GM18873 (cell line): ENCODE measurements at regions not wholly inside any gene's neighbourhood (a gene's known extent, or its start where the extent isn't known, plus 50 kb on each side); places are given as distances from the start of the nearest gene placed in this dataset.
"Not testable (repeated sequence)": the region's sequence is repeated elsewhere in the genome, so short reads cannot be mapped to it uniquely, and the experiment has no call there.

ENCODE experiments used
- ATAC-seq: cut with Tn5 transposase; IDR thresholded peaks from one replicate; pipeline ENCODE4 v1.9.1; 2021; ENCODE audit warnings: mild to moderate bottlenecking, moderate library complexity, moderate number of reproducible peaks; ENCODE audit not compliant: unreplicated experiment, low FRiP score

DNA sequence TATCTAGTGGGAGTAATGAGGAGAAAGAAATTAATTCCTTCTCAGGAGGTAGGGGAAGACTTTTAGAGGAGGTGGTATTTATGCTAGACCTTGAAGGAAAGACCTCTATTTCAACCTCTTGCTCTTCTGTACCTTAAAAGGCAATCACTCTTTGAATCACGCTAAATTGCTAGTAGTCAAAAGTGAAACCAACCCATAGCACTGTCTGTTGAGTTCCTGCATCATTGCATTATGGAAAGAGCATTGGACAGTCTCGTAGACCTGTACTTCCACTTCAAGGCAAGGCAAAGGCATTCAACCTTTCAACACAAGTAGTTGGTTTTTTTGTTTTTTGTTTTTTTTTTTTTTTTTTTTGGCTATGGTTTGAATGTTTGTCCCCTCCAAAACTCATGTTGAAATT lies 770.4 kb downstream of the ETS1 start:
- ATAC-seq, result no peak

DNA sequence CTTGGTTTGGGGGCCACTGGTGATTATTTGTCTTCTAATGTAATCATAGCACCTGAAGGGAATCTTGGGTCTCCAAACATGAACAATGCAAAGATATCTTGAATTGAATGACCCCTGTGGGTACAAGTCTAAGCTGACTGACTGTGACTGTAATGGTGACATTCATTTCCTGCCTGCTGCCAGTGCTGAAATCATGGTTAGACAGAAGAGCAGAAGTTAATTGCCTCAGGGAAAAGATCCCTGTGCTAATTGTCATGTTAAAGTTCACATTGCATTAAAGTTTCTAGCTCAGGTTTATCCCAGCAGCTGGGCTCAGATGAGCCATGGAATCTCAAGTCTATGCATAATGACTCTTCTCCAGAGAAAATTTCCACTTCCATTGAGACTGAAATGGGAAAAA lies 772.0 kb downstream of the ETS1 start:
- no peak for ATAC-seq

DNA sequence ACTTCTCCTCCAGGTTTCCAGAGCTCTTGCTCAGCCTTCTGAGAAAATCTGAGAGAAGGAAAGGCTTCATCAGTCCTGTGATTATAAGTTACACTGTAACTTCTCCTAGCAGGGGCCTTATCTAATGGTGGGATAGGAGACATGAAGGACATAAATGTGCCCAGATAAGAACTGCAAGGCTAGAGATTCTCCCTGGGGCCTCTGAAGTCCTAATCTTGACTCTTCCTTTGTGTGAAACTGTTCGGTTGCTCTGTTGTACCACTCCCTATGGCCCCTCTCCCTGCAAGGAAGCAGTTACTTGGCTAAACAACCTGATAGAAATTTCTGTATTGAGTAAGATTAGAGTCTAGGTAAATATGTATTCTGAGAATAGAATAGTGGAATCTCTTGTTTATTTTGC lies 780.9 kb downstream of the ETS1 start:
- no peak for ATAC-seq

DNA sequence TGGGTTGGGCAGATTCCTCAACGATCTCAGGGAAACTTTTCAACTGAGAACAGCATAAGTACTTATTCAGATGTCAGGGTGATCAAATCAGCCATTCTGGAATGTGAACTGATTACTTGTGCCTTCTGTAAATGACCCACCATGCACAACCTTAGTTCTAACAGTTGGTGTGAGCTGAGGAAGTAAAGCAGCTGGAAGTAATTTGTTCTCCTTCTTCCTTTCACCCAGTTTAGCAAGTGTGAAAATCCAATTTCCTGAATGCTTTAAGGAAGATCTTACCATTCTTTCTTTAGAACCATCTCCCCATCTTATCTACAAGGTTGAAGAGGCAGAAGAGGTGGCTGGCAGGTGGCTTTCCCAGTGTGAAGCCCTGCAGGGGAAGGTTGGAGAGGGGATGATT lies 781.6 kb downstream of the ETS1 start:
- ATAC-seq, result no peak

DNA sequence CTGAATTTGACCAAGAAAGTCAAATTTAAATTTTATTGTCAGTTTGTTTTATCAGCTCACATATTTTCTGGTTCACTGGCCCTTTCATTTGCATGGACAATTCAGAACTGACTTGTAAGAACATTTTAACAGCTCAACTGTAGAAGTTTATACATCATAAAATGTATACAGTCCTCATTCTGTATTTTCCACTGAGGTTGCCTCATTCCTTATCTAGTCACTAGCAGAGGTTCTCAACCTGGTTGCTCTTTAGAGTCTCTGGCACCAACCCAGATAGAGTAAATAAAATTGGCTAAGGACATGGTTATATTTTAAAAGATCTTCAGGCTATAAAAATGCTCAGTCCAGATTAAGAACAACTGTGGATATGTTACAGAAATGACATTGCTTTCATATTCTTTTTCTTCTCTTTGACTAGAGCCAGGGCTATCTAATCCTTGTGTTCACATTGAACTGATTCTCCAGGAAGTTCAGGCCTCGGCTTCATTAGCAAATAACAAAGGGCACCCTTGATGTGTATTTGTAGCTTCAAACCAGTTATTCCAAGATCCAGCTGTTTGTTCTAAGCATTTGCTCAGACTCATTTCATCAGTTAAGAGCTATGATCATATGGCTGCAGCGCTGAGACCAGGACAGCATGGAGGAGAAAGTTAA lies 782.5 kb downstream of the ETS1 start:
- ATAC-seq, result no peak

DNA sequence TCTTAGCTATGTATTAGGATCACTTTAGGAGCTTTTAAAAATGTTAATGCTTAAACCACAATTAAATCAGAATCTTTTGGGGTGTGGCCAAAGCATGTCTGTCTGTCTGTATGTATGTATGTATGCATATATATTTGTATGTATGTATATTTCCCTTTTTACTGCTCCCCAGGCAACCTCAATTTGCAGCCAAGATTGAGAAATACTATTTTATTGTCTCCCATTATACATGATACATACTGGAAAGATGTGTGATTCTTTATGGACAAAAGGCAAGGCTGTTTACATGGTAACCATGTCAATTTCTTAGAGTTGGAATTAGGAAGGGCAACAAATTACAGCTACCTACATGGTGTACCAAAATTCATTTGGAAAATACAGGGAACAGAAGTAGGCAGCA lies 783.6 kb downstream of the ETS1 start:
- ATAC-seq, result no peak

DNA sequence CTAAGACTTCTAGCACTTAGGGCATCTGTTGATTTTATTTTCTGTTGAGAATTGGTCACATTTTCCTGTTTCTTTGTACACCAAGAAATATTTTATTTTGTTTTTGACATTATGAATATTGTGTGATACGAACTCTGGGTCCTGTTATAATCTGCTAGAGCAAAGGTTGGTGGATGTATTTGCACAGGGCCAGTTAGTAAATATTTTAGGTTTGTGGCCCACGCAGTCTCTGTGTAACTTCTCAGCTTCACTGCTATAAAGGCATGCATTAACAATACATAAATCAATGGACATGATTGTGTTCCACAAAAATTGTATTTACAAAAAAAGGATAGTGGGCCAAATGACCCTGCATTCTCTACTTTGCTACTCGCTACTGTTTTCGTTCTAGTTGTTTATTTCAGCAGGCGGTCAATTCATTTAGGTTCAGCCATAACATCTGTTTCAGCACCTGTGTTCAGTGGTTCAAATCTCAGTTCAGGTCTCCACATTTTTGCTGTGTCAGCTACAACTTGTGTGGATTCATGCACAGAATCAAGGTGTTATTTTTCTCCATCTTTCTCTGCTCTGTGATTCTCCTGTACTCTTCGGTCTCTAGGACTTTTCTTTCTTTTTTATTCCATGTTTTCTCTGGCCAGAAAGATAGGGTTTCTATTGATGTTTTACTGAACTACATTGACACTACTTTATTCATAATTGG lies 786.2 kb downstream of the ETS1 start:
- ATAC-seq, result no peak

DNA sequence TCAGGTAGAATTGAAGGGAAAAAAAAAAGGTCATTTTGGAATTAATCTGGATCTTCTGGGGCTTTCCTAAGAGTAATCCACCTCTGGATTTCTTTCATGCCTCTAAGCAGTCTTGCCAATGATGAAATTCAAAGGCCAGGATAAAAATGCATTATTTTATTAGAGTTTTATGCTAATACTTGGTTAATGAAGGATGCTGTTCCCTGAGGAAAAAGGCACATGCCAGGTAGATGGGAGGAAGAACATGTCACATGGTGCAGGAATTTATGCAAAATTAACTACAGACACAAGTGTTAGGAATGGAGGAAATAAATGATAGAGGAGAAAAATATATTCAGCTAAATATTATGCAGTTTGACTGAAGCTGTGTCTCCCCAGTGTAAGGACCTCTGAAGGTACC lies 792.0 kb downstream of the ETS1 start:
- no peak for ATAC-seq

DNA sequence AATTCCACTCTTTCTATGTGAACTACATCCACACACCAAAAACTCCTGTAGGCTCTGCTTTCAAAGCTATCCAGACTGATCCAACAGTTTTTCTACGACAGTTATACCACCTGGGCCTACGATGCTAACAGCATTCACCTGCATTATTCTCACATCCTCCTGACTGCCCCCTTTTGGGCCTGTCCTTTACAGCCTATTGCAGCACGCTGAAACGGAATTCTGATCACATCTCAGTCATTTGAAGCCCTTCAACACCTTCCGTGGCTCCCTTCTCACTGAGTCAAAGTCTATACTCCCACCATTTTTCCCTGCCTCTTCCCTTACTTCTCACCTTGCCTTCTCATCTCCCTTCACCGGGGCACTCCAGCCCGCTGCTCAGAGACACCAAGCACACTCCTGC lies 791.3 kb upstream of the KIRREL3 start:
- ATAC-seq, result no peak

DNA sequence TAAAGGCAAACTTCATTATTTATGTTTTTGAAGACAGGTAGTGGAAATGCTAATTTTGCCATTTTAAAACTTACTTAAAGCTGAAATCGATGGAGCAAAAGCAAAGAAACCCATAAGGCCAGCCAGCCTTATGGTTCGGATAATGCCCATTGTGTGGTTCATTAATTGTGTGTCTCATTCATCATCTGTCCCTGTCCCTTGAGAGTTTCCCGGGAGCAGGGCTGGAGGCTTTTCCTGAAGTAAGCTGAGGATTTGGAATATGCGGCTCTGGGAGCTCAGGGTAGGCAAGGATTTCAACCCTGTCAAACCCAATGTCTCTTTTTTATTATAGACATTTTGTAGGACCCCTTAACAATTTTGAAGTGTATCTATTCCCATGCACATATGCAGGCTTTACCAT lies 790.0 kb upstream of the KIRREL3 start:
- ATAC-seq, result no peak

DNA sequence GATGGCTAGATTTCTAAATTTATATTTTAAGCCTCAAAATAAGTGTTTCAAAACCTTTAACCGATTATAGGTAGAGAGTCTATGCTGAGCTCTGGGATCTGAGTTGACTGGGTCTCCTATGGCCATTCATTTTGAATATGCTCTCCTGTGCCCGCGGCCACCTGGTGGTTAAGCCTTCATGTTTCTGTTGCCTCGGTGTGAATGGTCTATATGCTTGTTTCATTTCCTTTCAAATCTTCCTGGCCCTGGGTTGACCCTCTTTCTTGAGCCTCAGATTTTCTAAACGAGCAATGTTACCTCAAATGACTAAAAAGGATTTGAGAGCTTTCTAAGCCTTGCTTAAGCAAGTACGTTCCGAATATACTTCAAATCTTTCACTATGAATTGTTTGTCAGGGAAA lies 789.4 kb upstream of the KIRREL3 start:
- no peak for ATAC-seq

DNA sequence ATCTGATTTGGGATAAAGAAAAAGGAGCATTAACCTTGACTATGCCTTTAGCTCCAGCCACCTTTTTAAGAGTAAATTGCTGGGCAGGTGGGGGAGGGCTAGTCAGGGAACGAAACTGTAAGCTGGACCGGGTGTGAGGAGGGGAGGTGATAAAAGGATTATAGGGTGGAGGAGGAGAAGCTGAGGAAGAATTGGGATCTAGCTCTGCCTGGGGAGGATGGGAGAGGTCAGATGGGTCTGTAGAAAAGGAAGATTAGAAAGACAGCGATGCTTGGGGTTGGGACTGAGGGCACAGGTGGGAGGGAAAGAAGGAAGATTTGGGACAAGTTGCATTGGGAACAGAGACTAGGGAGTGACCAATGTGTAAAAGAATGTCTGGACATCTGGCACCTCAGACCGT lies 772.4 kb upstream of the KIRREL3 start:
- ATAC-seq, result not testable (repeated sequence)

DNA sequence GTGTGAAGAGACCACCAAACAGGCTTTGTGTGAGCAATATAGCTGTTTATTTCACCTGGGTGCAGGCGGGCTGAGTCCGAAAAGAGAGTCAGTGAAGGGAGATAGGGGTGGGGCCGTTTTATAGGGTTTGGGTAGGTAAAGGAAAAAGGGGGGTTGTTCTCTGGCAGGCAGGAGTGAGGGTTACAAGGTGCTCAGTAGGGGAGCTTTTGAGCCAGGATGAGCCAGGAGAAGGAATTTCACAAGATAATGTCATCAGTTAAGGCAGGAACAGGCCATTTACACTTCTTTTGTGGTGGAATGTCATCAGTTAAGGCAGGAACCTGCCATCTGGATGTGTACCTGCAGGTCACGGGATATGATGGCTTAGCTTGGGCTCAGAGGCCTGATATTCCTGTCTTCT lies 768.4 kb upstream of the KIRREL3 start:
- not testable (repeated sequence) for ATAC-seq

DNA sequence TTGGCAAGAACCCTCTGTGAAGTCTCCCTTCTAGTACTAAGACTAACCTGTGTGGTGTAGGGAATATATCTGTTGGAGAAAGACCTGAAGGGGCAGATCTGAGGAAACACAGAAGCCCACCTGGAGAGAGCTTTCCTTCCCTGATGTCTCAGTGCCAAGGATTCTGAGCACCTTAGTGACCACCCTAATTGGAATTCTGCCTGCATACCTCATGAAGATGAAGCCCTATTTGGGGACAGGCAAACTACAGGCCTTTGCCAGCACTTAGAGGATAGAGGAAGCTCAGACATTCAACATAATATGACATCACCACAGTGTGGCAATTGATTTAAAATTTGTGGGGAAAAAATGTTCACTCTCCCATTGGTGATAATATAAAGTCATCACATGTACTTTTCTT lies 766.2 kb upstream of the KIRREL3 start:
- ATAC-seq, result no peak

DNA sequence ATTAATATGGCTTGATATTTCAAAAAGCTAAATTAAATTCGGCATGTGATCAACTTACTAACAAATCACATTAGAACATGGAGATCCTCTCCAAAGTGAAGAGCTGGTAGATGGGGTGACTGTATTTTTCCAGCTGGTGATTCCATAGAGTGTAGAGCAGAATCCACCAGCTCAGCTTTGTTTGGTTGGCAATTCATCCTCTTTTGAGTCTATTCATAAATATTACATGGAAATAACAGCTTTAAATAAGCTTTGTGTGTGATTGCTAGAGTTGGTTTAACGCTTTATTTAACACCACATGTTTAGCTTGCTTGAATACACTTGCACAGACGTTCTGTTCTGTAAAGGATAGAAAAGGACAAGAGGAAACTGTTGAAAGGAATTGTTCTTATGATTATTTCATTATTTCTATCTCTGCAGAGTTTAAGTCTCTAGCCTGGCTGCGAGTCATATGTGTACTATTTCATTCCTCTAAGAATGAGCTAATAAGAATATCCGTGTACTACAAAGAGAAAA lies 738.3 kb upstream of the KIRREL3 start:
- no peak for ATAC-seq

DNA sequence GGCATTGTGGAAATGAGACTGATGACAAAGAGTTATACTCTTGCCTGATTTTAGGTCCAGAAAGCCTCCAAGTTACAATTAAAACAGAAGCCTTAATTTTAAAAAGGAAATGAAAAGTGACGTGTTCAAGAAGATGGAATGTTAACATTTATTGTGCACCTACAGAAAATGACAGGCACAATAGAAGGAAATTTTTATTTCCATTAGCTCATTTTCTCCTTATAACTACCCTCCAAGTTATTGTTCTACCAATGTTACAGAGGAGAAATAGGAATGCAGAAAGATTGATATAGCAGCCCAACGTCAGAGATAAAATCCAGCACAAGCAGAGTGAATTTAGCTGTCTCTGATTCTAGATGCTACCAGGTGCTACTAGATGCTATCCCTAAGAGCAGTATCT lies 736.9 kb upstream of the KIRREL3 start:
- no peak for ATAC-seq

DNA sequence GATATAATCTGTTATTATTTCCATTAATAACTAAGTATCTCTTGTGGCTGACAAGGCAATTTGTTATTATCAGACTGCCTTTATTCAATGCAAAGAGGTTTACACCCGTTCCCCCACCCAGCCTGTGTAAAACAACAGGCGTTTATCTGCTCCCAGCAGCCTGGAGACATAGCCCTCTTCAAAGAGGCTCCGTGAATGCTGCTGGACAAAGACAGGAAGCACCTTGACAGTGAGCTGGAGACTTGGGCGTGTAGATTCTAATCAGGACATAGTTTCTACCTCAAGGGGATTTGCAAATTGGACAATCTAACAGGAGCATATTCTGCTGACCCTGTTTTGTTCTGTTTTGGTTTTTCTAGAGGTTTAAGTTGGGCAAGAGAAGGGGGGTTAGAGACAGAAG lies 733.0 kb upstream of the KIRREL3 start:
- no peak for ATAC-seq

DNA sequence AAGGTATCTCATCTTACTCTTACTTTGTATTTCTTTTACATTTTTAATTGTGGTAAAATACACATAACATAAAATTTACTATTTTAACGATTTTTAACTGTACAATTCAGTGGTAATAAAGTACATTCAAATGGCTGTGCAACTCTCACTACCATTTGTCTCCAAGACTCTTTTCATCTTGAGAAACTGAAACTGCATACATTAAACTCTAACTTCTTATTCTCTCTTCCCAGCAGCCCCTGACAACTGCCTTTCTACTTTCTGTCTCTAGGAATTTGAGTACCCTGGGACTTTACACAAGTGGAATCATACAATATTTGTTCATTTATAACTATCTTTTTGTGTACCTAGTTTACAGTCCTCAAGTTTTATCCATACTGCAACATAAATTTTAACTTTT lies 725.8 kb upstream of the KIRREL3 start:
- ATAC-seq, result no peak

DNA sequence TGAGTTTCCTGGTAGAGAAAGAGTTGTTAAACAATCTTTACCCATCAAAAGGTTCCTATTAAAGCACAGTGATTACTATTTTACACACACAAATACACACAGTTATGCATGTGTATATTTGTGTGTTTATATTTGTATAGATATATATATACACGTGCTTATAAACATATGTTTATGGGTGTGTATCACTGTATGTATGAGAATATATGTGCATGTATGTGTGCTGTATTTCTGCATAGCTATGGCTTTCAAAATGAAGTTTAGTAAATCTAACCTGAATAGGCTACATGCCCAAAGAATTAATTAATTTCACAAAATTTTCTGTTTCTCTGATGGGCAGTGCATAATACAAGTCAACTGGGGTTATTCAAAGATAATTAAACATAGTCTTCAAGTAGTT lies 723.1 kb upstream of the KIRREL3 start:
- ATAC-seq, result no peak

DNA sequence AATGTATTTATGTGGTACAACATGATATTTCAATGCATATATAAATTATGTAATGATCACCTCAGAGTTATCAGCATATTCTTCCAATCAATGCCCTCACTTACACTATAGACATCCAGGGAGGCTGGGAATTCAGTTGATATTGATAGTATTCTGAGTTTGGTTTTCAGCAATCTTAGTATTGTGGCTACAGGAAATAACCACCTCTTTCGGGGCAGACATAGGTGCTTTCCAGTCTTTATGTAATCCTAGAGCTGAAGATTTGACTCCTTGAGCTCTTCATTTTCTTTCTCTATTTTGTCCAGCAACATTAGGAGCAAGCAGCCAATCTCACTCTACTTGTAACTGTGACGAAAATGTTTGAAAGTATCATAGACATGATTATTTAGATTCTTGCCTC lies 712.7 kb upstream of the KIRREL3 start:
- no peak for ATAC-seq

DNA sequence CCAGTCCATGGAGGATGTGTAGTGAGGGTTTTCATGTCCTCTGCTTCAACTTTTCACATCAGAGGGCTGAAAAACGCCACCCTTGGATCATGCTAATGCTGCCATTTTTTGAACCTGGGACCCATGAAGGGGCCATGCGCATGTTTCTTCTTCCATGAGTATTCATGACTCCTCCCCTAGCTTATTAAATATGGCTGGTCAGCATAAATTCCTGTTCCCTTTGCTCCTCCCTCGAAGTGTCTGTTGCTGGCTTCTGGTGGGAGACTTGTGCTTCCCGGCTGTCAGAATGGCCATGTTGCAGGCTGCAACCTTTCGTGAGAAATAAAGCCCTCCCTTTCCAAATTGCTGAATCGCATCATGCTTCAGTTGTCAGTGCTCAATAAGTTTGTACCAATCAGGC lies 711.2 kb upstream of the KIRREL3 start:
- no peak for ATAC-seq

DNA sequence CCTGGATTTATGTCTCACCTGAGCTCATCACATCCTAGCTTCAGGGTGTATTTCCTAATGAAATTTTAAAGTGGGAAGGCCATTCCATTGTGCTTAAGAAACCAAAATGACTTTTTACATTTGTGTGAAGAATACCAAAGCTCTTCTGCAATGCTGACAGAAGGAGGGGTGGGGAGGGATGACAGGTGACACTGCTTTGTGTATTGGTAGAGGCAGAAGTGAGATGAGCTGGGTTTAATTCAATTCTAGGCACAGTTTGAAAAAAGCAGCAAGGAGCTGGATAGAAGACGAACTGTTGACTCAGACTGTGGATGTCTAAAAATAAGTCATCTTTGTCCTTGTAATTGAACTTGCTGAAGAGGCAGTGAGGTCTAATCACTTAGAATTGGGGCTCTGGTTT lies 710.3 kb upstream of the KIRREL3 start:
- ATAC-seq, result no peak
